Gastroesophageal sphincter (tissue), 4 donors: ENCODE measurements at regions not wholly inside any gene's neighbourhood (a gene's known extent, or its start where the extent isn't known, plus 50 kb on each side); places are given as distances from the start of the nearest gene placed in this dataset.

ENCODE experiments used
- ATAC-seq: fragments of 150-250 bp; one replicate; pipeline ENCODE4 v1.9.1; 2016; ENCODE audit warnings: mild to moderate bottlenecking, moderate library complexity
- H3K27ac ChIP-seq, 4 donors: fragments of 200-600 bp; sonication (generic) in 3 of 4; 1 replicate in 3 of 4; 2 replicates in 1 of 4; pipeline ENCODE4 v1.5.1; 2016 to 2019
- H3K27me3 ChIP-seq: fragments of 200-600 bp; sonication (generic); one replicate; pipeline ENCODE4 v1.5.1; 2019
- H3K36me3 ChIP-seq, 2 donors: fragments of 200-600 bp; sonication (generic); one replicate each; pipeline ENCODE4 v1.5.1; 2019; ENCODE audit warnings: control low read depth in 1 of 2
- H3K4me1 ChIP-seq, 3 donors: fragments of 200-600 bp; sonication (generic); 1 replicate in 2 of 3; 2 replicates in 1 of 3; pipeline ENCODE4 v1.5.1; 2016 to 2019; ENCODE audit warnings: control low read depth in 2 of 3
- H3K4me3 ChIP-seq, 2 donors: fragments of 200-600 bp; sonication (generic); one replicate each; pipeline ENCODE4 v1.5.1; 2019; ENCODE audit warnings: mild to moderate bottlenecking in 1 of 2, moderate library complexity in 1 of 2
- H3K9me3 ChIP-seq, 3 donors: fragments of 200-600 bp; sonication (generic); one replicate each; pipeline ENCODE4 v1.5.1; 2017 to 2019; ENCODE audit warnings: control low read depth in 2 of 3
- CTCF ChIP-seq, 4 experiments: fragments of 200-600 bp in 2 of 4; fragments of 450-650 bp in 2 of 4; sonication (generic) in 1 of 4; IDR thresholded peaks; one replicate each; pipeline ENCODE4 v1.5.1; 2017 to 2019; ENCODE audit warnings: antibody characterized with exemption in 4 of 4, mild to moderate bottlenecking in 2 of 4, moderate library complexity in 2 of 4
- EP300 ChIP-seq: sonication (generic); formaldehyde crosslinking; IDR thresholded peaks from one replicate; pipeline ENCODE4 v1.6.1; 2017; ENCODE audit warnings: antibody characterized with exemption, mild to moderate bottlenecking
- POLR2A ChIP-seq, 2 donors: fragments of 450-650 bp; IDR thresholded peaks; one replicate each; pipeline ENCODE4 v1.6.1; 2017; ENCODE audit warnings: antibody characterized with exemption in 2 of 2, mild to moderate bottlenecking in 2 of 2, moderate library complexity in 1 of 2
- POLR2AphosphoS5 ChIP-seq: sonication (generic); formaldehyde crosslinking; IDR thresholded peaks from one replicate; pipeline ENCODE4 v1.6.1; 2017; ENCODE audit warnings: antibody characterized with exemption
- WGBS, 2 donors: methylation state at CpG; one replicate each; pipeline ENCODE4 v1.1.5; 2018; ENCODE audit warnings: low coverage in 1 of 2; 5-methylcytosine and 5-hydroxymethylcytosine counted together

- Histone ChIP-seq H3K4me1 (peaks cover 0 to 17% (median 0%) of the 10 kb centered on the region in 3 donors), H3K4me3 (no peak overlapping the region), H3K27me3 (no peaks in the 10 kb centered on the region), H3K9me3 (peaks cover 0 to 4% (median 0%) of the 10 kb centered on the region in 3 donors), H3K27ac (no peak overlapping the region), H3K36me3 (no peaks in the 10 kb centered on the region)
- ATAC-seq, result no peak
- 43 to 64% methylated on average over 1 of the region's 1 CpG for WGBS, 2 donors
- TF ChIP-seq POLR2A (IDR thresholded peaks at IDR 0.05) (no peak), EP300 (no peak), POLR2AphosphoS5 (no peak), CTCF (IDR thresholded peaks at IDR 0.05) (no peak)
Observed at GRCh38 chr18:24766376-24766775, 305.9 kb downstream of the HRH4 start.

GRCh38 chr18:24770311-24771024, 310.0 kb downstream of the HRH4 start:
- no peak overlapping the region for H3K4me3 ChIP-seq
- no peak overlapping the region for H3K27ac ChIP-seq
- H3K9me3 ChIP-seq, result no peaks in the 10 kb centered on the region
- 89 to 96% methylated on average over 3 of the region's 3 CpGs for WGBS, 2 donors
- H3K4me1 ChIP-seq, result no peaks in the 10 kb centered on the region
- H3K36me3 ChIP-seq, result no peaks in the 10 kb centered on the region
- no peaks in the 10 kb centered on the region for H3K27me3 ChIP-seq
- TF ChIP-seq POLR2A (IDR thresholded peaks at IDR 0.05) (no peak), POLR2AphosphoS5 (no peak), CTCF (IDR thresholded peaks at IDR 0.05) (no peak), EP300 (no peak)
- ATAC-seq, result no peak

- no peak for ATAC-seq
- Histone ChIP-seq H3K27ac (no peak overlapping the region), H3K4me3 (no peak overlapping the region), H3K9me3 (no peaks in the 10 kb centered on the region), H3K27me3 (no peaks in the 10 kb centered on the region), H3K36me3 (no peaks in the 10 kb centered on the region), H3K4me1 (no peaks in the 10 kb centered on the region)
- no peak for TF ChIP-seq POLR2A (IDR thresholded peaks at IDR 0.05)
- TF ChIP-seq EP300, result no peak
- TF ChIP-seq CTCF (IDR thresholded peaks at IDR 0.05), result no peak
- no peak for TF ChIP-seq POLR2AphosphoS5
Observed at GRCh38 chr18:24771300-24771699, 310.9 kb downstream of the HRH4 start.

- Histone ChIP-seq H3K27me3 (no peaks in the 10 kb centered on the region), H3K36me3 (no peaks in the 10 kb centered on the region), H3K27ac (no peak overlapping the region), H3K4me3 (no peak overlapping the region), H3K9me3 (no peaks in the 10 kb centered on the region), H3K4me1 (no peaks in the 10 kb centered on the region)
- TF ChIP-seq POLR2A (IDR thresholded peaks at IDR 0.05) (no peak), CTCF (IDR thresholded peaks at IDR 0.05) (no peak), EP300 (no peak), POLR2AphosphoS5 (no peak)
- no peak for ATAC-seq
- WGBS, 2 donors, result 90 to 100% methylated on average over 1 to 2 of the region's 2 CpGs
Observed at GRCh38 chr18:24773101-24773500, 312.7 kb downstream of the HRH4 start.

GRCh38 chr18:24776019-24776418, 315.6 kb downstream of the HRH4 start:
- no peak overlapping the region for H3K27ac ChIP-seq

More at GRCh38 chr18:24776019-24776418, 315.6 kb downstream of the HRH4 start:
- TF ChIP-seq POLR2AphosphoS5 (no peak), EP300 (no peak), CTCF (IDR thresholded peaks at IDR 0.05) (no peak), POLR2A (IDR thresholded peaks at IDR 0.05) (no peak)
- no peaks in the 10 kb centered on the region for H3K27me3 ChIP-seq
- no peaks in the 10 kb centered on the region for H3K4me1 ChIP-seq
- H3K36me3 ChIP-seq, result no peaks in the 10 kb centered on the region
- no peaks in the 10 kb centered on the region for H3K9me3 ChIP-seq
- no peak overlapping the region for H3K4me3 ChIP-seq
- no peak for ATAC-seq
